Left lung (tissue), 4 donors: ENCODE measurements at regions not wholly inside any gene's neighbourhood (a gene's known extent, or its start where the extent isn't known, plus 50 kb on each side); places are given as distances from the start of the nearest gene placed in this dataset.

Experiments
- ATAC-seq: fragments of 200-7000 bp; cut with Tn5 transposase; one replicate; pipeline ENCODE4 v1.9.1; 2020; ENCODE audit warnings: moderate library complexity
- DNase-seq, 4 donors: peaks; one replicate each; pipeline ENCODE4 v3.0.0-alpha.2; 2013 to 2020
- H3K27ac ChIP-seq, 2 donors: fragments of 200-600 bp; sonication (generic) in 1 of 2; one replicate each; pipeline versions ENCODE4 v1.5.0 to v1.8.0; 2020 to 2021
- H3K27me3 ChIP-seq, 2 donors: fragments of 200-600 bp; sonication (generic) in 1 of 2; one replicate each; pipeline versions ENCODE4 v1.5.0 to v1.8.0; 2020 to 2021
- H3K36me3 ChIP-seq, 2 donors: fragments of 200-600 bp; sonication (generic) in 1 of 2; one replicate each; pipeline versions ENCODE4 v1.5.0 to v1.8.0; 2020 to 2021
- H3K4me1 ChIP-seq, 2 donors: fragments of 200-600 bp; one replicate each; pipeline ENCODE4 v1.8.0; 2021
- H3K4me3 ChIP-seq, 2 donors: fragments of 200-600 bp; sonication (generic) in 1 of 2; one replicate each; pipeline versions ENCODE4 v1.5.0 to v1.8.0; 2020 to 2021; ENCODE audit warnings: mild to moderate bottlenecking in 1 of 2
- H3K9me3 ChIP-seq, 2 donors: fragments of 200-600 bp; sonication (generic) in 1 of 2; one replicate each; pipeline versions ENCODE4 v1.5.0 to v1.8.0; 2020 to 2021
- CTCF ChIP-seq, 2 donors: fragments of 200-600 bp; sonication (generic) in 1 of 2; IDR thresholded peaks; one replicate each; pipeline versions ENCODE4 v1.5.0 to v1.8.0; 2021; ENCODE audit warnings: antibody characterized with exemption in 2 of 2
- intact Hi-C, 2 donors: fragments of 100-400 bp; cut with DNase I; formaldehyde crosslinking; loops; one replicate each; pipeline versions ENCODE4 v1.11.2 to v1.14.2; 2022
- donor health status: DM: no; HTN: yes; CAD: no.
- donor health status: DM: no; HTN: no; CAD: no.

- H3K4me3 ChIP-seq = no peak overlapping the region
- TF ChIP-seq CTCF (IDR thresholded peaks at IDR 0.05) = no peak
- intact Hi-C loops = no loop called here
- no peak for ATAC-seq
- DNase-seq = no peak
- H3K27ac ChIP-seq = no peak overlapping the region
- peaks cover 13 to 65% of the 10 kb centered on the region in 2 donors for H3K27me3 ChIP-seq
- H3K9me3 ChIP-seq = no peaks in the 10 kb centered on the region
- no peaks in the 10 kb centered on the region for H3K36me3 ChIP-seq
- H3K4me1 ChIP-seq = no peaks in the 10 kb centered on the region
Observed at GRCh38 chr22:22143448-22143847, 101.1 kb upstream of the VPREB1 start.

GRCh38 chr22:22142661-22143060 lies 101.9 kb upstream of the VPREB1 start:
- H3K9me3 ChIP-seq = no peaks in the 10 kb centered on the region
- no peak for TF ChIP-seq CTCF (IDR thresholded peaks at IDR 0.05)
- no peaks in the 10 kb centered on the region for H3K4me1 ChIP-seq
- intact Hi-C loops = no loop called here
- H3K4me3 ChIP-seq = no peak overlapping the region
- ATAC-seq (no peak), DNase-seq (no peak)
- H3K27ac ChIP-seq = no peak overlapping the region
- no peaks in the 10 kb centered on the region for H3K36me3 ChIP-seq
- peaks cover 7 to 62% of the 10 kb centered on the region in 2 donors for H3K27me3 ChIP-seq

GRCh38 chr22:22141771-22142591 lies 102.6 kb upstream of the VPREB1 start:
- no peak for DNase-seq
- no peaks in the 10 kb centered on the region for H3K4me1 ChIP-seq
- H3K36me3 ChIP-seq = no peaks in the 10 kb centered on the region
- intact Hi-C loops = no loop called here
- peaks cover 12 to 55% of the 10 kb centered on the region in 2 donors for H3K27me3 ChIP-seq
- no peak overlapping the region for H3K4me3 ChIP-seq
- TF ChIP-seq CTCF (IDR thresholded peaks at IDR 0.05) = no peak
- H3K9me3 ChIP-seq = no peaks in the 10 kb centered on the region
- no peak for ATAC-seq
- no peak overlapping the region for H3K27ac ChIP-seq

- Histone ChIP-seq H3K9me3 (no peaks in the 10 kb centered on the region), H3K36me3 (no peaks in the 10 kb centered on the region), H3K27me3 (peaks cover 12 to 55% of the 10 kb centered on the region in 2 donors), H3K27ac (no peak overlapping the region), H3K4me3 (no peak overlapping the region), H3K4me1 (no peaks in the 10 kb centered on the region)
- no peak for TF ChIP-seq CTCF (IDR thresholded peaks at IDR 0.05)
- no peak for DNase-seq
- ATAC-seq = no peak
- intact Hi-C loops = no loop called here
Observed at GRCh38 chr22:22141031-22141430, 103.6 kb upstream of the VPREB1 start.

- Histone ChIP-seq H3K4me1 (no peaks in the 10 kb centered on the region), H3K4me3 (no peak overlapping the region), H3K36me3 (no peaks in the 10 kb centered on the region), H3K27ac (no peak overlapping the region), H3K9me3 (no peaks in the 10 kb centered on the region), H3K27me3 (peaks cover 12 to 47% of the 10 kb centered on the region in 2 donors)
- intact Hi-C loops = no loop called here
- no peak for DNase-seq
- TF ChIP-seq CTCF (IDR thresholded peaks at IDR 0.05) = no peak
- ATAC-seq = no peak
Observed at GRCh38 chr22:22139364-22139763, 105.2 kb upstream of the VPREB1 start.
